Activated T-cell treated with anti-CD3 and anti-CD28 coated beads, Interleukin-2, amount 50 U/mL, for 4 hours (primary cell): ENCODE measurements at regions not wholly inside any gene's neighbourhood (a gene's known extent, or its start where the extent isn't known, plus 50 kb on each side); places are given as distances from the start of the nearest gene placed in this dataset.

Source experiments
- ATAC-seq, 2 donors: fragments of 200-7000 bp; cut with Tn5 transposase; one replicate each; pipeline ENCODE4 v1.10.0; 2021
- DNase-seq: peaks from one replicate; pipeline ENCODE4 v3.0.0-alpha.2; 2020
- H3K27me3 Mint-ChIP-seq: one replicate; pipeline ENCODE4 v1.8.0; 2021; ENCODE audit warnings: low read depth, mixed read lengths
- H3K36me3 Mint-ChIP-seq: one replicate; pipeline ENCODE4 v1.8.0; 2022; ENCODE audit warnings: mixed read lengths; ENCODE audit not compliant: insufficient read depth
- H3K4me1 Mint-ChIP-seq: one replicate; pipeline ENCODE4 v1.8.0; 2021; ENCODE audit warnings: low read depth, mixed read lengths
- H3K4me3 Mint-ChIP-seq: one replicate; pipeline ENCODE4 v1.8.0; 2021; ENCODE audit warnings: mild to moderate bottlenecking, moderate library complexity, mixed read lengths
- H3K9me3 Mint-ChIP-seq: one replicate; pipeline ENCODE4 v1.8.0; 2021; ENCODE audit warnings: mixed read lengths

- no peak for ATAC-seq
- Mint-ChIP-seq H3K27me3 (peaks cover 3% of the 10 kb centered on the region), H3K4me3 (no peak overlapping the region), H3K36me3 (no peaks in the 10 kb centered on the region), H3K4me1 (no peaks in the 10 kb centered on the region), H3K9me3 (no peaks in the 10 kb centered on the region)
- no peak for DNase-seq
These were observed 95.6 kb downstream of the ASCL1 start for GRCh38 chr12:103053089-103053488.

GRCh38 chr12:103073630-103074029 is 116.2 kb downstream of the ASCL1 start:
- ATAC-seq: no peak
- H3K9me3 Mint-ChIP-seq: peaks cover 3% of the 10 kb centered on the region

GRCh38 chr12:103075848-103076247 is 118.4 kb downstream of the ASCL1 start:
- Mint-ChIP-seq H3K4me3 (no peak overlapping the region), H3K4me1 (no peaks in the 10 kb centered on the region), H3K9me3 (peaks cover 3% of the 10 kb centered on the region), H3K27me3 (no peaks in the 10 kb centered on the region), H3K36me3 (no peaks in the 10 kb centered on the region)
- DNase-seq (no peak), ATAC-seq (no peak)

More at GRCh38 chr12:103073630-103074029, 116.2 kb downstream of the ASCL1 start:
- no peaks in the 10 kb centered on the region for H3K4me1 Mint-ChIP-seq
- no peaks in the 10 kb centered on the region for H3K36me3 Mint-ChIP-seq
- no peak overlapping the region for H3K4me3 Mint-ChIP-seq
- DNase-seq: no peak
- H3K27me3 Mint-ChIP-seq: no peaks in the 10 kb centered on the region

GRCh38 chr12:103077108-103077773 is 119.8 kb downstream of the ASCL1 start:
- Mint-ChIP-seq H3K4me1 (no peaks in the 10 kb centered on the region), H3K36me3 (no peaks in the 10 kb centered on the region), H3K27me3 (no peaks in the 10 kb centered on the region), H3K4me3 (no peak overlapping the region), H3K9me3 (peaks cover 9% of the 10 kb centered on the region)
- no peak for DNase-seq
- ATAC-seq: no peak

- Mint-ChIP-seq H3K9me3 (peaks cover 7% of the 10 kb centered on the region), H3K27me3 (no peaks in the 10 kb centered on the region), H3K36me3 (no peaks in the 10 kb centered on the region), H3K4me3 (no peak overlapping the region), H3K4me1 (no peaks in the 10 kb centered on the region)
- ATAC-seq (no peak), DNase-seq (no peak)
These were observed 128.1 kb downstream of the ASCL1 start for GRCh38 chr12:103085541-103085940.

GRCh38 chr12:103086471-103086870 is 129.0 kb downstream of the ASCL1 start:
- Mint-ChIP-seq H3K4me3 (no peak overlapping the region), H3K4me1 (no peaks in the 10 kb centered on the region), H3K9me3 (no peaks in the 10 kb centered on the region), H3K36me3 (no peaks in the 10 kb centered on the region), H3K27me3 (no peaks in the 10 kb centered on the region)
- ATAC-seq (no peak), DNase-seq (no peak)

- Mint-ChIP-seq H3K36me3 (no peaks in the 10 kb centered on the region), H3K4me3 (no peak overlapping the region), H3K27me3 (peaks cover 5% of the 10 kb centered on the region), H3K9me3 (peaks cover 7% of the 10 kb centered on the region), H3K4me1 (no peaks in the 10 kb centered on the region)
- DNase-seq: no peak
- ATAC-seq: no peak
These were observed 136.1 kb downstream of the ASCL1 start for GRCh38 chr12:103093499-103094106.

GRCh38 chr12:103097496-103097895 is 140.0 kb downstream of the ASCL1 start:
- Mint-ChIP-seq H3K9me3 (peaks cover 7% of the 10 kb centered on the region), H3K4me3 (no peak overlapping the region), H3K27me3 (peaks cover 5% of the 10 kb centered on the region), H3K4me1 (no peaks in the 10 kb centered on the region), H3K36me3 (no peaks in the 10 kb centered on the region)
- DNase-seq: no peak
- no peak for ATAC-seq

- Mint-ChIP-seq H3K27me3 (no peaks in the 10 kb centered on the region), H3K36me3 (no peaks in the 10 kb centered on the region), H3K4me3 (no peak overlapping the region), H3K9me3 (peaks cover 3% of the 10 kb centered on the region), H3K4me1 (no peaks in the 10 kb centered on the region)
- ATAC-seq (no peak), DNase-seq (no peak)
These were observed 142.9 kb downstream of the ASCL1 start for GRCh38 chr12:103100257-103100831.

- peak in 1 of 2 donors; percentile 46 for ATAC-seq
- no peaks in the 10 kb centered on the region for H3K27me3 Mint-ChIP-seq
These were observed 144.8 kb downstream of the ASCL1 start for GRCh38 chr12:103102225-103102744.

GRCh38 chr12:103105971-103106597 is 148.6 kb downstream of the ASCL1 start:
- H3K9me3 Mint-ChIP-seq: no peaks in the 10 kb centered on the region
- DNase-seq: no peak
- no peak overlapping the region for H3K4me3 Mint-ChIP-seq
- H3K36me3 Mint-ChIP-seq: no peaks in the 10 kb centered on the region
- no peaks in the 10 kb centered on the region for H3K4me1 Mint-ChIP-seq
- no peaks in the 10 kb centered on the region for H3K27me3 Mint-ChIP-seq
- no peak for ATAC-seq

More at GRCh38 chr12:103102225-103102744, 144.8 kb downstream of the ASCL1 start:
- DNase-seq: no peak
- Mint-ChIP-seq H3K9me3 (no peaks in the 10 kb centered on the region), H3K36me3 (no peaks in the 10 kb centered on the region), H3K4me1 (no peaks in the 10 kb centered on the region), H3K4me3 (no peak overlapping the region)

- Mint-ChIP-seq H3K4me3 (no peak overlapping the region), H3K36me3 (no peaks in the 10 kb centered on the region), H3K9me3 (no peaks in the 10 kb centered on the region), H3K4me1 (no peaks in the 10 kb centered on the region), H3K27me3 (no peaks in the 10 kb centered on the region)
- DNase-seq (no peak), ATAC-seq (no peak)
These were observed 152.4 kb downstream of the ASCL1 start for GRCh38 chr12:103109861-103110260.

GRCh38 chr12:103114296-103115055 is 157.0 kb downstream of the ASCL1 start:
- ATAC-seq (no peak), DNase-seq (no peak)
- H3K9me3 Mint-ChIP-seq: no peaks in the 10 kb centered on the region
- H3K4me3 Mint-ChIP-seq: no peak overlapping the region
- H3K36me3 Mint-ChIP-seq: no peaks in the 10 kb centered on the region
- H3K27me3 Mint-ChIP-seq: no peaks in the 10 kb centered on the region
- H3K4me1 Mint-ChIP-seq: no peaks in the 10 kb centered on the region

GRCh38 chr12:103128862-103129501 is 171.5 kb downstream of the ASCL1 start:
- DNase-seq (no peak), ATAC-seq (no peak)
- no peaks in the 10 kb centered on the region for H3K36me3 Mint-ChIP-seq
- H3K4me1 Mint-ChIP-seq: no peaks in the 10 kb centered on the region
- H3K9me3 Mint-ChIP-seq: peaks cover 15% of the 10 kb centered on the region
- H3K27me3 Mint-ChIP-seq: no peaks in the 10 kb centered on the region
- no peak overlapping the region for H3K4me3 Mint-ChIP-seq
